PC-3 (cell line): ENCODE measurements at regions not wholly inside any gene's neighbourhood (a gene's known extent, or its start where the extent isn't known, plus 50 kb on each side); places are given as distances from the start of the nearest gene placed in this dataset.

Experiments
- EZH2 ChIP-seq: fragments of 300-600 bp; sonication (generic); IDR thresholded peaks from one replicate; pipeline ENCODE4 v1.6.1; 2017; ENCODE audit warnings: antibody characterized with exemption, mild to moderate bottlenecking, low read length; ENCODE audit not compliant: unreplicated experiment
- EZH2phosphoT487 ChIP-seq: fragments of 300-600 bp; sonication (generic); IDR thresholded peaks from 2 replicates; pipeline ENCODE4 v1.6.1; 2018; ENCODE audit warnings: mild to moderate bottlenecking, antibody characterized with exemption, low read length, borderline replicate concordance
- TF ChIP-seq, protein P1 (sequence below): fragments of 300-600 bp; sonication (generic); conservative IDR thresholded peaks from 2 replicates; pipeline ENCODE4 v1.5.1; 2017; ENCODE audit warnings: antibody characterized with exemption, low read depth, mild to moderate bottlenecking, low read length

DNA sequence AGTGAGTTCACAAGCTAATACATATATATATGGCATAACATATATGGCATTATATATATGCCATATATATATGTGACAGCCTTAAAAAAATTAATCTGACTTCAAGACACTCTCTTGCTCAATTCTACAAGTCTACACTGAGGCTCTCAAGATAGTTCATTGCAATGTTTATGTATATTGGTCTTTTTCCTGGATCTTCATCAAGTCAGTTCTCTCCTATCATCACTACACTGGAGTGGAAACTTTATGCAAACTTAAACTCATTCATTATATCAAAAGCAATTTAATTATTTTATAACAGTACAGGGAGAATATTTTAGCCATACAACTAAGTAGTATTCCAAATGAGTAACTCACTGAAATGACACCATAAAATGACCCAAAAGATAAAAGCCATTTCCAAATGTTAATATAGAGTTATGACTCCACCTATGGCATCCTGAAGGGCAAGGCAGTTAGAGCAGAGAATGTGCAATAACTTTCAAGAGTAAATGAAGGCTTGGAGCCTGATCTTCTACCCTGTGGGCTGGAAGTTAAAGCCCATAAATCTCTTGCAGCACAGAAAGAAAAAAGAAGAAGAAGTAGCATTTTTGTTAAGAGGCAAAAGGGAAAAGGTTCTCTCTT, 176.3 kb upstream of the SLIT2 start:
- TF ChIP-seq, protein P1, sequence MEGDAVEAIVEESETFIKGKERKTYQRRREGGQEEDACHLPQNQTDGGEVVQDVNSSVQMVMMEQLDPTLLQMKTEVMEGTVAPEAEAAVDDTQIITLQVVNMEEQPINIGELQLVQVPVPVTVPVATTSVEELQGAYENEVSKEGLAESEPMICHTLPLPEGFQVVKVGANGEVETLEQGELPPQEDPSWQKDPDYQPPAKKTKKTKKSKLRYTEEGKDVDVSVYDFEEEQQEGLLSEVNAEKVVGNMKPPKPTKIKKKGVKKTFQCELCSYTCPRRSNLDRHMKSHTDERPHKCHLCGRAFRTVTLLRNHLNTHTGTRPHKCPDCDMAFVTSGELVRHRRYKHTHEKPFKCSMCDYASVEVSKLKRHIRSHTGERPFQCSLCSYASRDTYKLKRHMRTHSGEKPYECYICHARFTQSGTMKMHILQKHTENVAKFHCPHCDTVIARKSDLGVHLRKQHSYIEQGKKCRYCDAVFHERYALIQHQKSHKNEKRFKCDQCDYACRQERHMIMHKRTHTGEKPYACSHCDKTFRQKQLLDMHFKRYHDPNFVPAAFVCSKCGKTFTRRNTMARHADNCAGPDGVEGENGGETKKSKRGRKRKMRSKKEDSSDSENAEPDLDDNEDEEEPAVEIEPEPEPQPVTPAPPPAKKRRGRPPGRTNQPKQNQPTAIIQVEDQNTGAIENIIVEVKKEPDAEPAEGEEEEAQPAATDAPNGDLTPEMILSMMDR = peak; percentile 35
- TF ChIP-seq EZH2 = no peak
- no peak for TF ChIP-seq EZH2phosphoT487
